A673 (cell line): ENCODE measurements at regions not wholly inside any gene's neighbourhood (a gene's known extent, or its start where the extent isn't known, plus 50 kb on each side); places are given as distances from the start of the nearest gene placed in this dataset.

Experiments used
- BruUV-seq: library from RNA; stranded (reverse); fragments of 400-500 nt; replicated peaks from 2 replicates; lab custom pipeline; 2021; lab: Mats Ljungman, UMichigan
- CTCF ChIA-PET: fragments of 300-600 bp; sonication (Branson Sonifier 250); formaldehyde crosslinking; loops from one replicate; lab custom pipeline; 2022; ENCODE audit warnings: antibody characterized with exemption; lab: Charles Lee
- POLR2A ChIA-PET: fragments of 300-600 bp; sonication (Branson Sonifier 250); formaldehyde crosslinking; loops from one replicate; lab custom pipeline; 2022; ENCODE audit warnings: antibody characterized with exemption; ENCODE audit not compliant: low non-redundant PET; lab: Charles Lee
- DNase-seq: peaks from one replicate; pipeline ENCODE4 v3.0.0-alpha.2; 2015; ENCODE audit warnings: low spot score
- H3K27ac ChIP-seq: fragments of 200-600 bp; sonication (generic); 2 replicates; pipeline ENCODE4 v1.5.1; 2016; ENCODE audit warnings: mixed run types, low read depth, mild to moderate bottlenecking, mixed read lengths, antibody characterized with exemption, low read length; ENCODE audit not compliant: poor library complexity, severe bottlenecking
- H3K27me3 ChIP-seq: fragments of 200-600 bp; sonication (generic); replicated peaks from 2 replicates; pipeline ENCODE4 v1.6.1; 2017; ENCODE audit warnings: mixed run types, low read depth, mild to moderate bottlenecking, mixed read lengths, antibody characterized with exemption, low read length; ENCODE audit not compliant: insufficient read depth, poor library complexity
- H3K36me3 ChIP-seq: fragments of 200-600 bp; sonication (generic); 2 replicates; pipeline ENCODE4 v1.6.1; 2016; ENCODE audit warnings: mixed run types, mild to moderate bottlenecking, mixed read lengths, antibody characterized with exemption, low read length; ENCODE audit not compliant: insufficient read depth, poor library complexity, severe bottlenecking
- H3K4me1 ChIP-seq: fragments of 200-600 bp; sonication (generic); 2 replicates; pipeline ENCODE4 v1.6.1; 2017; ENCODE audit warnings: mixed run types, mild to moderate bottlenecking, mixed read lengths, antibody characterized with exemption, low read length; ENCODE audit not compliant: insufficient read depth, poor library complexity, severe bottlenecking
- H3K4me3 ChIP-seq: fragments of 200-600 bp; sonication (generic); 2 replicates; pipeline ENCODE4 v1.5.1; 2016; ENCODE audit warnings: low read depth, mixed run types, mild to moderate bottlenecking, mixed read lengths, low read length; ENCODE audit not compliant: poor library complexity, severe bottlenecking
- H3K9me3 ChIP-seq: fragments of 200-600 bp; sonication (generic); 2 replicates; pipeline ENCODE4 v1.6.1; 2016; ENCODE audit warnings: mixed run types, low read depth, mild to moderate bottlenecking, mixed read lengths, antibody characterized with exemption, low read length; ENCODE audit not compliant: poor library complexity, severe bottlenecking
- CTCF ChIP-seq: fragments of 300-800, 200-600 bp; sonication (generic); conservative IDR thresholded peaks from 2 replicates; pipeline ENCODE4 v1.5.1; 2017; ENCODE audit warnings: low read depth, mild to moderate bottlenecking, antibody characterized with exemption, low read length, moderate library complexity, mixed read lengths
- EZH2 ChIP-seq: fragments of 200-600 bp; sonication (generic); IDR thresholded peaks from 2 replicates; pipeline ENCODE4 v1.6.1; 2017; ENCODE audit warnings: borderline replicate concordance, low read depth, mild to moderate bottlenecking, mixed read lengths, antibody characterized with exemption, low read length; ENCODE audit not compliant: poor library complexity, severe bottlenecking
- intact Hi-C: fragments of 100-400 bp; cut with micrococcal nuclease; formaldehyde crosslinking; loops from one replicate; pipeline ENCODE4 v1.10.0; 2022; ENCODE audit not compliant: unreplicated experiment

- Histone ChIP-seq H3K27ac (no peak overlapping the region), H3K36me3 (no peaks in the 10 kb centered on the region), H3K4me3 (no peak overlapping the region), H3K9me3 (no peaks in the 10 kb centered on the region), H3K4me1 (peaks cover 9% of the 10 kb centered on the region), H3K27me3 (no peaks in the 10 kb centered on the region)
- CTCF ChIA-PET, result no interaction called here
- POLR2A ChIA-PET, result no interaction called here
- BruUV-seq, result no TSS peak
- TF ChIP-seq EZH2 (no peak), CTCF (no peak)
- intact Hi-C loops, result no loop called here
- DNase-seq, result peak; percentile 64
Measured at GRCh38 chr5:141787376-141787775, 90.8 kb downstream of the PCDH1 start.

DNA sequence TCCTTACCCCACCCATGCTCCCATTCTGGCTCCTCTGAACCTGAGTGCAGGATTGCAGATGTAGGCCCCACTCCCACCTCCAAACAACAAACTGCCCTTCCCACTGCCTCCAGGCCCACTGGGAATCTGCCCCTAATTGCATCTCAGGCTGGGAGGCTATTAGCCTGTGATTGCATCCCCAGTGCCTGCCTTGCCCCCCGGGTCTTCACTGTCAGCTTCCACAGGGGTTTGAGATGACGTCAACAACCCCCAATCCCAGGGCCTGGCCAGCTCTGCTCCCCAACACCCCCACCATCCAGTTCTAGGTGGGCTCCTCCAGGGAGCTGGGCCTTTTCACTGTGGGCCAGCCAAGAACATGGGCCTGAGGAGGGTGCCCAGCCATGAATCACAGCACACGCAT, 91.5 kb downstream of the PCDH1 start:
- TF ChIP-seq CTCF (no peak), EZH2 (no peak)
- H3K9me3 ChIP-seq, result no peaks in the 10 kb centered on the region
- BruUV-seq, result no TSS peak
- POLR2A ChIA-PET, result no interaction called here
- no peak overlapping the region for H3K27ac ChIP-seq
- intact Hi-C loops, result no loop called here
- no peaks in the 10 kb centered on the region for H3K27me3 ChIP-seq
- H3K4me3 ChIP-seq, result no peak overlapping the region
- DNase-seq, result no peak
- no peaks in the 10 kb centered on the region for H3K36me3 ChIP-seq
- peaks cover 9% of the 10 kb centered on the region for H3K4me1 ChIP-seq
- CTCF ChIA-PET, result no interaction called here

DNA sequence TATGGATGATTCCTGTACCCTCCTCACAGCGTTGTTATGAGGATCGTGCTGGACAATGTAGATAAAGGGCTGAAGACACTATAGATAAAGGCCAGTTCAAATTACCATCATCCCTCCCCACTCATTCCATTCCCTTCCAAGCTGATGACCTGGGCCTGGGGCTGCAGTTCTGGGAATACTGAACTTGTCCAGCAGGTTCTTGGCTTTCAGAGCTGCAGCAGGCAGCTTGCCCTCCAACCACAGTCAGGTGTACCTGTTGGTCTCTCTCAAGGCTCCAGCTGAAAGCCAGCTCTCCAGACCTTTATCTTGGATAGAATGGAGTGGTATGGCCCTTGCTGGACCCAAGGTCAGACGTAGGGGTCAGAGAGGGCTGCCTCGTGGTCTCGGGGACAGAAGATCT, 92.5 kb downstream of the PCDH1 start:
- no peaks in the 10 kb centered on the region for H3K9me3 ChIP-seq
- no peaks in the 10 kb centered on the region for H3K27me3 ChIP-seq
- TF ChIP-seq EZH2 (no peak), CTCF (no peak)
- no peak for DNase-seq
- CTCF ChIA-PET, result no interaction called here
- intact Hi-C loops, result no loop called here
- H3K4me1 ChIP-seq, result peaks cover 9% of the 10 kb centered on the region
- no TSS peak for BruUV-seq
- H3K27ac ChIP-seq, result no peak overlapping the region
- no peaks in the 10 kb centered on the region for H3K36me3 ChIP-seq
- POLR2A ChIA-PET, result no interaction called here
- no peak overlapping the region for H3K4me3 ChIP-seq
